ENCODE measurements at regions not wholly inside any gene's neighbourhood (a gene's known extent, or its start where the extent isn't known, plus 50 kb on each side); places are given as distances from the start of the nearest gene placed in this dataset.

- CTCF ChIA-PET: interaction anchor here (0.6 kb wide), 1 partner anchor 110 kb away, joined by 6 read pairs; no protein-coding TSS in a partner anchor
- TF ChIP-seq CTCF (conservative IDR thresholded peaks at IDR 0.05; ENCODE audit: low read depth, low read length) (no peak), EZH2phosphoT487 (IDR thresholded peaks at IDR 0.05; ENCODE audit: borderline replicate concordance, low read length) (no peak), EZH2 (IDR thresholded peaks at IDR 0.05; ENCODE audit: low read length, unreplicated experiment) (no peak)
- H3K9me3 ChIP-seq (ENCODE audit: low read length): no peaks in the 10 kb centered on the region
- no peak overlapping the region for H3K27ac ChIP-seq (ENCODE audit: low read length)
- no peak overlapping the region for H3K4me2 ChIP-seq (ENCODE audit: low read length)
- H3K27me3 ChIP-seq (ENCODE audit: low read length): peaks cover 16% of the 10 kb centered on the region; the same call in 1 of the 2 replicates
- ATAC-seq: no peak
- no peaks in the 10 kb centered on the region for H3K4me1 ChIP-seq (ENCODE audit: insufficient read depth, low read length)
- H4K20me1 ChIP-seq (ENCODE audit: low read length): no peaks in the 10 kb centered on the region
- H3K36me3 ChIP-seq (ENCODE audit: low read depth, low read length): no peaks in the 10 kb centered on the region
- no peak for DNase-seq
- no peaks in the 10 kb centered on the region for H3K9me2 ChIP-seq (replicated peaks; ENCODE audit: low read length)
- H2AFZ ChIP-seq (ENCODE audit: low read length): no peak overlapping the region
- H3K79me2 ChIP-seq (ENCODE audit: low read length): no peaks in the 10 kb centered on the region
- POLR2A ChIA-PET (ENCODE audit: unreplicated experiment): interaction anchor here (0.6 kb wide), 1 partner anchor 305 kb away, joined by 4 read pairs; no protein-coding TSS in a partner anchor
- no TSS peak for BruUV-seq (replicated peaks)
- no peaks in the 10 kb centered on the region for H3F3A ChIP-seq (ENCODE audit: low read length, unreplicated experiment)
- intact Hi-C loops (cut with micrococcal nuclease): no loop called here
- no peak overlapping the region for H3K4me3 ChIP-seq (ENCODE audit: low read length)
- no peak overlapping the region for H3K9ac ChIP-seq (ENCODE audit: low read length)
These were observed 163.5 kb upstream of the LMO4 start for GRCh38 chr1:87165177-87165576.

- Histone ChIP-seq H3K36me3 (ENCODE audit: low read depth, low read length) (no peaks in the 10 kb centered on the region), H2AFZ (ENCODE audit: low read length) (no peak overlapping the region), H3K4me3 (ENCODE audit: low read length) (no peak overlapping the region), H3K4me1 (ENCODE audit: insufficient read depth, low read length) (no peaks in the 10 kb centered on the region), H3F3A (ENCODE audit: low read length, unreplicated experiment) (no peaks in the 10 kb centered on the region), H3K9me2 (replicated peaks; ENCODE audit: low read length) (no peaks in the 10 kb centered on the region), H3K9ac (ENCODE audit: low read length) (no peak overlapping the region), H4K20me1 (ENCODE audit: low read length) (no peaks in the 10 kb centered on the region), H3K79me2 (ENCODE audit: low read length) (no peaks in the 10 kb centered on the region), H3K9me3 (ENCODE audit: low read length) (no peaks in the 10 kb centered on the region), H3K27ac (ENCODE audit: low read length) (no peak overlapping the region), H3K4me2 (ENCODE audit: low read length) (no peak overlapping the region), H3K27me3 (ENCODE audit: low read length) (peaks cover 25% of the 10 kb centered on the region; the same call in 1 of the 2 replicates)
- CTCF ChIA-PET: no interaction called here
- intact Hi-C loops (cut with micrococcal nuclease): no loop called here
- BruUV-seq (replicated peaks): no TSS peak
- TF ChIP-seq CTCF (conservative IDR thresholded peaks at IDR 0.05; ENCODE audit: low read depth, low read length): no peak
- no peak for TF ChIP-seq EZH2phosphoT487 (IDR thresholded peaks at IDR 0.05; ENCODE audit: borderline replicate concordance, low read length)
- no peak for TF ChIP-seq EZH2 (IDR thresholded peaks at IDR 0.05; ENCODE audit: low read length, unreplicated experiment)
- POLR2A ChIA-PET (ENCODE audit: unreplicated experiment): no interaction called here
- DNase-seq: no peak
- no peak for ATAC-seq
These were observed 161.4 kb upstream of the LMO4 start for GRCh38 chr1:87167157-87167789.

GRCh38 chr1:87167848-87168525, 160.7 kb upstream of the LMO4 start:
- POLR2A ChIA-PET (ENCODE audit: unreplicated experiment): interaction anchor here (0.7 kb wide), 1 partner anchor 55 kb away, joined by 15 read pairs; no protein-coding TSS in a partner anchor

More at GRCh38 chr1:87167848-87168525, 160.7 kb upstream of the LMO4 start:
- DNase-seq (no peak), ATAC-seq (no peak)
- Histone ChIP-seq H3K36me3 (ENCODE audit: low read depth, low read length) (no peaks in the 10 kb centered on the region), H3K9me3 (ENCODE audit: low read length) (no peaks in the 10 kb centered on the region), H3F3A (ENCODE audit: low read length, unreplicated experiment) (no peaks in the 10 kb centered on the region), H4K20me1 (ENCODE audit: low read length) (no peaks in the 10 kb centered on the region), H3K9me2 (replicated peaks; ENCODE audit: low read length) (no peaks in the 10 kb centered on the region), H3K27ac (ENCODE audit: low read length) (no peak overlapping the region), H3K4me2 (ENCODE audit: low read length) (no peak overlapping the region), H3K27me3 (ENCODE audit: low read length) (peaks cover 32% of the 10 kb centered on the region; the same call in 1 of the 2 replicates), H3K79me2 (ENCODE audit: low read length) (no peaks in the 10 kb centered on the region), H2AFZ (ENCODE audit: low read length) (no peak overlapping the region), H3K4me1 (ENCODE audit: insufficient read depth, low read length) (no peaks in the 10 kb centered on the region), H3K9ac (ENCODE audit: low read length) (no peak overlapping the region), H3K4me3 (ENCODE audit: low read length) (no peak overlapping the region)
- CTCF ChIA-PET: no interaction called here
- BruUV-seq (replicated peaks): no TSS peak
- intact Hi-C loops (cut with micrococcal nuclease): no loop called here
- TF ChIP-seq EZH2phosphoT487 (IDR thresholded peaks at IDR 0.05; ENCODE audit: borderline replicate concordance, low read length) (no peak), EZH2 (IDR thresholded peaks at IDR 0.05; ENCODE audit: low read length, unreplicated experiment) (no peak), CTCF (conservative IDR thresholded peaks at IDR 0.05; ENCODE audit: low read depth, low read length) (peak; percentile 53)
